ENCODE measurements at regions not wholly inside any gene's neighbourhood (a gene's known extent, or its start where the extent isn't known, plus 50 kb on each side); places are given as distances from the start of the nearest gene placed in this dataset.

- TF ChIP-seq CTCF (IDR thresholded peaks at IDR 0.05; ENCODE audit: insufficient read depth, low read depth, low read length), result no peak
- no peak for TF ChIP-seq EZH2 (IDR thresholded peaks at IDR 0.05; ENCODE audit: insufficient read depth, low read length)
Measured at GRCh38 chr12:65740873-65741600, 83.2 kb upstream of the HMGA2 start.

Data from astrocyte (in vitro differentiated cells and primary cell).